Stimulated activated naive CD4-positive, alpha-beta T cell treated with Interleukin-2 at 50 U/mL for 16 hours (primary cell): ENCODE measurements at regions not wholly inside any gene's neighbourhood (a gene's known extent, or its start where the extent isn't known, plus 50 kb on each side); places are given as distances from the start of the nearest gene placed in this dataset.

Source experiments
- DNase-seq: peaks from one replicate; lab custom pipeline; 2025; lab: John Stamatoyannopoulos, UW

DNA sequence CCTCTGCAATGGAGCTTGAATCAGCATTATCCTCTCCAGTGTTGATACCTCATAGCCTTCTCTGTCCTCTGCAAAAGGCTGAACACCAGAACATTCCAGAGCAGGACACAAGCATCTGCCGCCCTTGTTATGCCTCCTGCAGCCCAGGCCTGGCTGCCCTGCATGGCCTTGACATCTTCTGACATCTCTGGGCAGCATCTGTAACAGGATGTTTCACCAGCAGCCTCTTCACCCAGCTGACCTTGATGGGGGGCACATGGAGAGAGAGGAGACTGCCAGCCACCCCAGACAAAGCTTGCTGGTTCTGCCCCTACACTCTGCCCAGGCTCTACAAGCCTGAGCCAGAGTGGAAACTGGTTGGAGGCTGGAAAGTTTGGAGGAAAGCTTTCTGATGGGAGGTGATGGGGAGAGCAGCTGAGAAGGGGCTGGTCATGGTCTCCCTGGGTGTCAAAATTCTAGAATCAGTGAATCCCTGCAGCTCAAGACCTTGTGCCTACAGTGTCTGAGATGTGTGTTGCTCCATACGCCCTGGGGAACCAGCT, 145.1 kb downstream of the MRPL14 start:
- DNase-seq, result no peak

DNA sequence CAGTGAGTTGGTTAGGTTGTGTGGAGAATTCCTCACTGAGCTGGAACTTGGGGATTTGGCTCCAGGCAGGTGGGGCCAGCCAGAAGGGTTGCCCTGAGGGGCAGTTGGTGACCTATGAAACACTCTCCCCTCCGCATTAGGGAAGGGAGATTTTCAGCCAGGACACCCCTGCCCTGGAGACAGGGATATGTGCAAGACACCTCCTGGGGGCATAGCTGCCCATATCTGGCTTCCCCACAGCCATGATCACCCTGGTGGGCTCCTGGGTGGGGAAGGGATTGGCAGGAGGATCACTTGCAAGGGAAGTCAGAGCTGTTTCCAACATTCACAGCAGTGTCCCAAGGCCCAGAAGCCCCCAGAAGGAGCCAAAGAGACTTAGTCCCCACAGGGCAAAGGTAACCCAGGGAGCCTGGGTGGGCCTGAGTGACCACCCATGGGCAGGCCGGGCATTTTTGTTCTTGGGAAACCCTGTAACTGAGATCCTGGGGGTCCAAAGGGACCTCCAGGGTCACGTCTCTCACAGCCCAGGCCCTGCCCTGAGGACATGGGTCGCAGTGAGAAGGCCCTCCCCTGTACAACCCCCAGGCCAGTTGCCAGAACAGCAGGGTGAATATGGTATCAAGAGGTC, 145.8 kb downstream of the MRPL14 start:
- no peak for DNase-seq

DNA sequence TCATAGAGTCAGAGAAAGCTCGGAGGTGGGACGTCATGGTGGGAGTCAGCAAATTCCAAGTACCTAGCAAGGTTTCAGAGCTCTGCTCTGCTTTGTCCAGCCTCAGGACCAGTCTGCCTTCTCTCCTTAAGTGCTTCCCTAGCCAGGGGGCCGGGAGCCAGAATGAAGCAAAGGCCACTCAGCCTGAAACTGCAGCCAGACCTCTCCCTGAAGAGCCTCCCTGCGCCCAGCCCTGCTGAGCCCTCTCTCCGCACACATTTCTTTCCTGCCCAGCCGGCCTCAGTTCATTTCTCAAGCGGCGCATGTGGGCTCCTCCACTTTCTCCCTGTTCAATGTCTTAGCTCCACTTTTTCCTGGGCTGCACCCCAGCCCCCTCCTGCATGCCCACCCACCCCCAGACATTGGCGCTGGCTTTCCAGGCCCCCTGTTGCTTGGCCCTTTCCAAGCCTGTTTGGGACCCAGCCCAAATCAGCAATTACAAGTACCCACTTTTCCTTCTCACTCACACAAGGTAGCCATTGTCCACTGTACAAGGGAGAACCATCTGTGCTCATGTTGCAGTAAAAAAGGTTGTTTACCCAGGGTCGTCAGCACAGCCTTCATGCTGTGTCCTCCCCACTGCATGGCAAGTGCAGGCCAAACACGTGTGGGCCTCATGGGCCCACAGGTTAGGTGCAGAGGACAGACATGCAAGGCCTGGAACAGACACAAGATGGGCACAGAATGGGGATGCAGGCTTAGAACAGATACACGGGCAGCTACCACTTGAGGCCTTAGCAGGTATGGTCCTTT, 147.1 kb downstream of the MRPL14 start:
- no peak for DNase-seq

DNA sequence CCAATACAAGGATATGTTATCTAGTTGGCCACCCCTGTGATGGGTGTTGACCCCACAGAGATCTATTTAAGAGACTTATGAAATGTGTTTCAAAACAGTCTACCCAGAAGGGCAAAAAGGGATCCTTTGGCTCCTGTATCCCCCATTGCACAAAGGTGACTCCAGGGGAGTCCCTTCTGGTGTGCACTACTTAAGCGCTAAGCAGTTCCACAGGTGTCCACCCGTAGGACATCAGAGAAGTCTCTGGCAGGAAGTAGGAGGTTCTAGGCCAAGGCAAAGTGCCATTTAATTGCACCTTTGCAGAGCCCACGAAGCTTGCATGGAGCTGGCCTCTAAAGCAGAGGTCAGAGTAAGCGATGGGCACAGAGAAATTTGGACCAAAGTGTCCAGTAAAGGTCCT, 147.7 kb downstream of the MRPL14 start:
- no peak for DNase-seq

DNA sequence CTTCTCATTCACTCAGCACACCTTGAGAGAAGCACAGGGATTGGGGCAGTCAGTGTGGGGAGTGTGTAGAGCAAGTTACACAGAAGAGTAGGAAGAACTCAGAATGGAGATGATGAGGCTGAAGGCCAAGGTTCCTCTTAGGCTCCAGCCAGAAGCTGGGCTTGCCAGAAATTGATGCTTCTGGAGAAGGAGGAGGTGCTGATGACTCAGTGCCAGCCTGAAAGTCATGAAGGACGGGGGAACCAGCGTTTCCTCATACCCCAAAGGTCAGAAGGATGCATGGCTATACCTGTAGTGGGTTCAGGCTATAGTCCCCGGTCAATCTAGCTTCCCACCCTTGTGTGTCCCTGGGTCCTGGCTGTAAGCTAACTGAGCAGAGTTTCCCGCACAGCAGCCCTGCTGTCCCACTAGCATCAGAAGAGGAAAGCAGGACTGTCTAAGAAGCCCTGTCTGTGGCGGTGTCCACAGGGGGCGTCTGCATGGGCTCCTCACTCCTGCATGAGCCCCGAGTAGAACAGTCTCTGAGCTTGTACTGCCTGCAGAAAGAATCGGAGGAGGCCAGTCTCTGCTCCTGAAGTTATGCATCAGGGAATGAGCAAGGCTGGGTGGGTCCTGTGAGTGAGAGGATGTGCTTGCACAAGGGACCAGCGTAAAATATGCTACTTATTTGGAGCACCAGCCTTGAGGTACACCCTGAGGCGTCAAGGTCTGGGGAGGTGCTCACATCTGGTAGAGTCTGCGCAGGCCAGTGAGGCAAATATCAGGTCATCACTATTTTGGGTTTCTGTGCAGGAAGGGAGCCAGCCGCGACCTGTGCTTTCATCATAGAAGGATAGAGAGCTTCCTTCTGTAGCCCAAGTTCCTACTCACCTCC, 148.5 kb downstream of the MRPL14 start:
- DNase-seq, result no peak

DNA sequence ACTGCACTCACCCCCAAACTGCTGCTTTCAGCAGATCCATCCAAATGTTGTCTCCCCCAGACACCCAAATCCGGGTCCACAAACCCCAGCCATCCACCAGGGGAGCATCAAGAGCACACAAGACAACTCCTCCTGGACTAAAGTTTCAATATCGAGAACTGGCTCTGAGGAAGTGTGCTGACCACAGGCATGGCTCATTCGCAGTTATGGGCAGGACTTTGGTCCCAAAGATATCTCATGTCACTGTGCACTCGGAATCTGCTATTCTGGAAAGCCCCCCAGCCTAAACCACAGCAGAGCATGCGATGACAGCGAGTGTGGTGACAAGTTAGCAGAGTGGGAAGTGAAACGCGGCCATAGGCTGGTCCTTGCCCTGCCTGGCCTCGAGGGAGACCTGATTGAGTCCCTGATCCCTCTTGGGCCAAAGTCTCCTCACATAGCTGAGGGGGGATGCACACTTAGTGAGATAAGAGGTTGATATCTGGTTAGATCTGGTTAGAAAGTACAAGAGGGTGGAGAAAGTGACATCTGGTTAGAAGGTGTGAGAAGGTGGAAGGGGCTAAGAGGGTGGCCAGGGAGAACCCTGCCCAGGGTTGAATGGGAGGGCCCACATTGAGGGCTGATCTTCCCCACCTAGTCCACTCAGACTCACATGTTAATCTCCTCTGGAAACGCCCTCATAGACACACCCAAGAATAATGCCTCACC, 149.7 kb downstream of the MRPL14 start:
- DNase-seq, result no peak

DNA sequence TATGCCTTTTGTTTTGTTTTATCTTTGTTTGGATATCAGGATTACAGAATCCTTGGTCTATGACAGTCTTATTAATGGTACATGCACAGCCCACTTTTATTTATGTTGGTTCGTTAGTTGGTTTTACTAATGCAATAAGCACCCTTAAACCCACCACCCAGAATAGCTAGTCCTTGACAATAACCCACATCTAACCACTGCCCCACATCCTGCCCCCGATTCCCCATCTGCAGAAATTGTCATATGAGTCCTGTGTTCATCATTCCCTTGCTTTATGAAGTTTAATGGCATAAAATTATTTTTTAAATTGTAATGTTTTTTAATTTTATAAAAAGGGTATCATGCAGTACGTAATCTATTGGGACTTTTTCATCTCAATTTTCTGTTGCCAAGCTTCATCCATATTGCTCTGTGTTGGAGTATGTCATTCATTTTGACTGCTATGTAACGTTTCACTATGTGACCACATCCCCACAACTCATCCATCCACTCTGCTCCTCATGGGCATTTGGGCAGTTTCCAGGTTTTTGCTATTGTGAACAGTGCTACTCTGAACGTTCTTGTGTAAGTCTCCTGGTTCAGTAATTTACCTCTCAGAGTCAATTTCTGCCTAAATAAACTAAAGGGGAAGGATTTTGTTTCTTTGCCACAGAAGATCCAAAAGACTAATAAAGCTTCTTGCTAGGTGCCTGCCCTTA, 150.4 kb downstream of the MRPL14 start:
- no peak for DNase-seq

DNA sequence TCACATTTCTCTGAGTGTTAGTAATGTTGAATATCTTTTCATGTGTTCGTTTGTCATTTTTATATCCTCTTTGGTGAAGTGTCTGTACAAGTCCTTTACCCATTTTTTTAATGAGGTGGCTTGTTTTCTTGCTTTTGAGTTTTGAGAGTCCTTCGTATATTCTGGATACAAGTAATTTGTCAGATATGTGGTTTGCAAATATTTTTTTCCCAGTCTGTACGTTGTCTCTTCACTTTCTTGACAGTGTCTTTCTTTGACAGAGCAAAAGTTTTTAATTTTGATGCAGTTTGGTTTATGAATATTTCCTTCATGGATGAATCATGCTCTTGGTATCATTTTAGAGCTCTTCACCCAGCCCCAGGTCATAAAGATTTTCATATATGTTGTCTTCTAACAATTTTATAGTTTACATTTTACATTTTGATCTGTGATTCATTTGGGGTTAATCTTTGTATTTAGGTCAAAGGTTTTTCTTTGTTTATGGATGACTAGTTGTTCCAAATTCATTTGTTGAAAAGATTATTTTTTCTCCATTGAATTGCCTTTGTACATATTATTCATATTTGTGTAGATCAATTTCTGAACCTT, 152.5 kb downstream of the MRPL14 start:
- no peak for DNase-seq

DNA sequence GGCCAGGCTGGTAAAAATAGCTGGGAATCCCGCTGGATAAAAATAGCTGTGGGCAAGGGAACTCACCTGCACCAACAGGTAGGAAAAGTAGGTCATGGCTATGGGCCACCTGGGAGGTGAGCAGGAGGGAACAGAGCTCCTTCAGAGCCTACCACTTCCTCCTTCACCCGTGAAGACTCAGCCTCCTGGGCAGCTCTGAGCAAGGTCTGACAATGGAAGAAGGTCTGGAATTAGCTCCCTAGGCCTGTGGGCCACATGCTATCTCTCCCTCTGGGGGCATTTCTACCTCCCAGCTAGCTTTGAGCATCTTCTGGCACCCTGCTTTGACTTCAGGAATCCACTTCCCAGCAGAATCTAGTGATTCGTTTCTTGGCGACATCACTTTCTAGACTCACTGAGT, 153.9 kb downstream of the MRPL14 start:
- no peak for DNase-seq

DNA sequence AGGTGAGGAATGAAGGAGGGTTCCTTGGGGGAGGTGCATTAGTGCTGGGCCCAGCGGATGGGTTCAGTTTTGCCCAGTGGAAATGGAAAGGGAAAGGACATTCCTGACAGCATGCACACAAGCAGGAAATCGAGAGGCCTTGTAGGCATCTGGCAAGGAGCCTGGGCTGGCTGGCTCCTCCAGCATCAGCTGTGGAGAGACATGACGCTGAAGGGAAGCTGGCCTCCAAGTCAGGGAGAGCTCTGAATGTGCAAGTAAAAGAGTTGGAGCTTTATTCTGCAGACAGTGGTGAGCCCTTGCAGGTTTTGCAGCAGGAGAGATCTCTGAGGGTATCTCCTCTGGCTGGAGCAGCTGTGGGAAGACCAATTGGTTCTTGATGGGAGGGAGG, 154.3 kb downstream of the MRPL14 start:
- DNase-seq, result no peak

DNA sequence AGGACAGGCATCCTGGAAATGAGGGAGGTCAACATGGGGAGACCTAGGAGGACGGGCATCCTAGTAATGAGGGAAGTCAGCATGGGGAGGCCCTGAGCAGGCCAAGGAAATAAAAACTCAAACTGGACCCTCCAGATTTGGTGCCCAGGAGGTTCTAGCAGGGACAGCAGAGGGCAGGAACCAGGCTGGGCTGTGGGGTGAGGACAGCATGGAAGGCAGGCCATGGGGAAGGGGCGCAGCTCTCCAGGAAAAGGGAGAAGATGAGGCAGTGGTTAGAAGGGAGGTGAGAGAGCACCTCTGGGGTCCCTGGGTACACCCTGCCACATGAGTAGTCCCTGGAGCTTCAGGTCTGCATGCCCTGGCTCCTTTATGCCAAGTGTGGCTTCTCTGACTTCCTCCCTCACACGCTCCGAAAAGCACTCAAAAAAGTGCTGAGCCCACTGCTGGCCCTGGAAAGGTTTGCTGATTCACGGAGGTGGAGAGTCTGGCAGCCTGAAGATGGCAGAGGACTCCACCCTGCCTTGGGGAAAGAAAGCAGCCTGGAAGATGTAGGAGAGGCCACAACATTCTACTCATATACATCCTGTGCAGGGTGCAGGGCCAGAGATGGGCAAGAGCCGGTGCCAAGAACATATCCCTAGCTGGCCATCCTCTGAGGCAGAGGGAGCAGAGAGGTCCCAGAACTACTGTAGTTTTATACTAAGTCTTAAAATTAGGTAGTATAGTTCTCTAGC, 154.9 kb downstream of the MRPL14 start:
- no peak for DNase-seq

DNA sequence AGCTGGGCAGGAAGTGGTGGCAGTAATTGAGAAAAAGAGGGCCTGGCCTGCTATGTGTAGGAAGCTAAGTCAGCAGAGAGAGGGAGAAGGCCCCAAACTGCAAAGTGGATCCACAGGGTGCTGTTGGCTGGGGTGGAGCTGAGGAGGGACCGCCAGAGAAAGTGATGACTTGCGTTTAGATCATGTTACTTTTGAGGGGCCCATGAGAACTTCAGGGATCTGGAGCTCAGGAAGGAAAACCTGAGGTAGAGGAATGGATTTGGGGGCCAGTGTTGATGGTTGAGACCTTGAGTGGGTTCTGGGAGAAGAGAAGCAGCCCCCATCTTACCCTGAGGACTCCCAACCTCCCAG, 155.5 kb downstream of the MRPL14 start:
- no peak for DNase-seq

DNA sequence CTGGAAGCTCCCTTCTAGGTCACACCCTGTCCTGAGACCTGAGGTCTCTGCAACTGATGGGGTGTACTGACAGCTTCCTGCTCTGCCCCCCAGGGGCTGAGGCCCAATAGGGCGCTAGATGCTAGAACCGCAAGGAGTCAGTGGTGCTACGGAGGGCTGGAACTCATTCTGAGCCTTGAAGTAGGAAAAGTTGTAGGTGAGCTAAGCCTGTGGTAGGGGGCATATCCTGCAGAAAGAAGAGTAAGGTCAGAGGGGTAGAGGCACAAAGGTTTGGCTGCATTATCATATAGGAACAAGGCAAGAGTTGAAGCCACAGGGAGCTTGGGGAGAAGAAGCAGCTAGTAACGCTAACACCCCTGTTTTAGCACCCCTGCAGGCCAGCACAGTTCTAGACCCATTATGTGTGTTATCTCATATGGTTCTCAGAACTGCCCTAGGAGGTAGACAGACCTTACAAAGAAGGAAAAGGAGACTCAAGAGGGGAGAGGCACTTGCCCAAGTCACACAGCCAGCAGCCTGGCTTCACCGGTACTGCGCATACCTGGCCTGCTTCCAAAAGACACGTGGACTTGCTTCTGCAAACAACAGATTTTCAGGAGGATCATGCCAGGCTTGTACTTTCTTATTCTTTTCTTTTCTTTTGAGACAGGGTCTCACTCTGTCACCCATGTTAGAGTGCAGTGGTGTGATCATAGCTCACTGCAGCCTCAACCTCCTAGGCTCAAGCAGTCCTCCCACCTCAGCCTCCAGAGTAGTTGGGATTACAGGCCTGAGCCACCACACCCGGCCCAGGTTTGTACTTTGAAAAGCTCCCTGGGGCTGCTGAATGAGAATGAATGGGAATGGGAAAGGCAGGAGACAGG, 156.1 kb downstream of the MRPL14 start:
- no peak for DNase-seq

DNA sequence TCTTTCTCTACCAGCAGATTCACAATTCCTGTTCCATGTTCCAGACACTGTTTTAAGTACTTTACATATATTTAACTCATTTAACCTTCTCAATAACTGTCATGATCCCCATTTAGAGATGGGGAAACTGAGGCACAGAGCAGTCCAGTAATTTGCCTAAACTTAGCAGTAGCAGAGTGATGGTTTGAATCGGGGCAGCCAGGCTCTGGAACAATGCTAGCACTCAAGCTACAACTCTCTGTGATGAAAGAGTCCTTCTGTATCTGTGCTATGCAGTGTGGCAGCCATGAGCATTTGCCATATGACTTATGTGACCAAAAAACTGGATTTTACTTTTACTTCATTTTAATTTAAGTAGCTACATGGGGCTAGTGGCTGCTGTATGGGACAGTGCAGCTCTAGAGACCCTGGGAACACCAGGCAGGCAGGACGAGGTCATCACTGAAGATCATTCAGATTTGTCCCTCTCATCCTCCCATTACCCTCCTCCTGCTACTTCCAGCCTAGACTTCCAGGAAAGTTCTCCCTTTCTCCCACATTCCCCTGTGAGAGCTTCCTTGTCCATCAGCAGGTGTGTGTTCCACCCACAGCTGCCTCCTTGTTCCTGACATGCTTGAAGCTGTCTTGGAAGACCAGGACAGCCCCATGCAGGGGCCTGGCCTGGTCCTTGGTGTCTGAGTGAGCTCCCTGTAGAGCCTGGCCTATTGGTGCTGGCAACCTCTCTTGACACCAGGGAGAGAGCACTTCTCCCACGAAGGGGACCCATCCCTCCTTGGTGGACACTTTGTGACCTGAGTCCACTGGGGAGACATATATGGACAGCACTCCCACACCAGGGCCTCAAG, 157.0 kb downstream of the MRPL14 start:
- DNase-seq, result no peak

DNA sequence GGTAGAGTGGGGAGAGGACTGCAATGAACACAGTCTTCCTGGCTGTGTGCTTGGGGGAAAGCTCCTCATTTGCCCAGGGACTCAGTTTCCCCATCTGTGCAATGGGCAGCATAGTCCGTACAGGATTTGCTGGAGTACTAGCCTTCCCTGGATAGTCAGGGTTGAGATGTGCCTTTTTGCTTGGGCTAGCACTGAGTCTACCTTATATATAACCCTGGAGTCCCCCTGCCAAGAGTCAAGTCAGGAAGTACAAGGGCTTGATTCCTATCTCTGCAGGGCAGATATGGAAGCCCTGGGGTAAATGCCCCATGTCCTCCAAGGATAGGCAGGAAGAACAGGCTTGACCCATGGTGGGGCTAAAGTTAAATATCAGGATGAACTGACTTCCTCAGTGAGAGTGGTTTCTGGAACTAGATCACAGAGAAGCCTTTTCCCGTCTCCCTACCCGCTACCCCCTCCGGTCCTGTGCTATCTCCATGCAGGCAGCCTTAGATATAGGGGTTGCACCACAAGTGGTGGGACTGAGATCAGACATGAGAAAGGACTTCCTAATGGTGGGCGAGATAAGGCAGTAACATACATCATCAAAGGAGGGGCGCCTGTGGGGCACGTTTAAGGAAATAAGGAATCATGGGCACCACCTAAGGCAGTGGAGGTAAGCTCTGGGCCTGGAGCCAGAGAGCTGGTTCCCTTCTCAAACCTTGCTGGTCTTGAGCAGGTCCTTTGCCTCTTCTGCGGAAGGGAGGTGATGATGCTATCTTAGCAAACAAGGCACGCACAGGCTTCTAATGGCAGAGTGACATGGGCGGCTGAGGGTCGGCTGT, 157.9 kb downstream of the MRPL14 start:
- no peak for DNase-seq

DNA sequence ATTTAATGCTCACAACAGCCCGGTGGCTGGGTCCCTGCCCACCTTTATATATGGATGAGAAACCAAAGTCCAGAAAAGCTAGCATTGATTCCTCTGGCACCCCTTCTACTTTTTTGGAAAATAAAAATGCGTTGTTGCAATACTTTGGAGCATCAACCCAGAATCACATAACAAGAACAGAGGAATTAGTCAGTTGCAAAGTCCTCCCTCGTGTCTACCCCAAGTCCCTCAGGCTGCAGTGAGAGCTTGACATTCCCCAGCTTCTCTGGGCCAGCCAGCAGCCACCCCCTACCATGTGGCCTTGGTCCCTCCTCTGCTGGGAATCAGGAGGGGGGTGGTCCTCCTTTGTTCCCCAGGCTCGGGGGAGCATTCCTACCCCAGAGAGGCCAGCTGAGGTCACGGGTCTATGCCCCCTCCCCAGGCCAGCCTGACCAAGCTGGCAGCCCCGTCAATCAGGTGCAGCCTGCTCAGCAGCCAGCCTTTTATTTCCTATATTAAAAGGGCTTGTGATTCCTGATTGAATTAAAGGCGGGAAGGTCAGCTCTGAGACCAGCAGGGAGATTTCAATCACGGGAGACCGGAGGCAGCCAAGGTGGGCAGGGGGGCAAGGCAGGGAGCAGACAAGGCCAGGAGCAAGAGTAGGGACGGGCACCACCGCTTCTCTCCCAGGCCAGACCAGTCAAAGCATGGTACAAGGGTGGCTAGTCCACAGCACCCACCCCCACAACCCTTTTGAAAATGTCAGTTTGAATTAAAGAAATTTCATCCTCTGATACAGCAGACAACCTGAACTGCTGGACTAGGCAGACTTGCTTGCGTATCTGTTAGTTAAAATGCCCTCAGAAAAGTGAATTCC, 158.9 kb downstream of the MRPL14 start:
- DNase-seq, result no peak

DNA sequence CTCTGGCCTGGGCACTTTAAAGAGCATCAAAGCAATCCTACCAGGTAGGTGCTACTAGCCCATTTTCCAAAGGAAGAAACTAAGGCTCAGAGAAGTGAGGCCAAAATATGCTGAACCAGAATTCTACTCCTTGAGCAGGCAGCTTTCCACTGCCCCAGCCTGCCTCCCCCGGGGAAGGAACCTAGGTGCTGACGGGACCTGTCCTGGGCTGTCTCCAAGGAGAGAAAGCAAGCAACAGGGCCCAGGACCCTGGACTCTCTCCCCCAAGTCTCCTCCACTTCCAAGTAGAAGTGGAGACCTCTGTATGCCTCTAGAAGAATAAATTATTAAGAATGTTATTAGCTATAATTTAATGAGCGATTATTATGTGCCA, 159.5 kb downstream of the MRPL14 start:
- DNase-seq, result no peak
